Muscle of back (tissue), 3 donors: ENCODE measurements at regions not wholly inside any gene's neighbourhood (a gene's known extent, or its start where the extent isn't known, plus 50 kb on each side); places are given as distances from the start of the nearest gene placed in this dataset.

Experiments
- DNase-seq, 3 donors: peaks; one replicate each; pipeline versions ENCODE4 v3.0.0 to v3.0.0-alpha.2; 2013

- DNase-seq, result peak; percentile 76 to 91 (median 82)
These were observed 183.7 kb downstream of the SPATA18 start for GRCh38 chr4:52234561-52235440.

GRCh38 chr4:52235552-52236201, 184.6 kb downstream of the SPATA18 start:
- peak in 1 of 3 donors; percentile 60 for DNase-seq

GRCh38 chr4:52241916-52242315, 190.8 kb downstream of the SPATA18 start:
- DNase-seq, result no peak

GRCh38 chr4:52243367-52243766, 192.3 kb downstream of the SPATA18 start:
- no peak for DNase-seq

GRCh38 chr4:52244103-52244775, 193.1 kb downstream of the SPATA18 start:
- no peak for DNase-seq

GRCh38 chr4:52244848-52245247, 193.7 kb downstream of the SPATA18 start:
- peak in 2 of 3 donors; percentile 44 to 66 for DNase-seq

GRCh38 chr4:52246827-52247226, 195.7 kb downstream of the SPATA18 start:
- DNase-seq, result no peak

GRCh38 chr4:52247941-52248340, 196.8 kb downstream of the SPATA18 start:
- DNase-seq, result peak in 1 of 3 donors; percentile 48

GRCh38 chr4:52248820-52249219, 197.7 kb downstream of the SPATA18 start:
- DNase-seq, result no peak

GRCh38 chr4:52249581-52249980, 198.5 kb downstream of the SPATA18 start:
- DNase-seq, result no peak

- DNase-seq, result peak; percentile 91 to 96 (median 94)
These were observed 199.1 kb downstream of the SPATA18 start for GRCh38 chr4:52250154-52250553.

- DNase-seq, result no peak
These were observed 200.8 kb downstream of the SPATA18 start for GRCh38 chr4:52251864-52252263.

- no peak for DNase-seq
These were observed 201.9 kb downstream of the SPATA18 start for GRCh38 chr4:52253025-52253424.

GRCh38 chr4:52256522-52256921, 205.4 kb downstream of the SPATA18 start:
- DNase-seq, result no peak

- no peak for DNase-seq
These were observed 208.9 kb downstream of the SPATA18 start for GRCh38 chr4:52259978-52260377.

GRCh38 chr4:52260514-52261210, 209.6 kb downstream of the SPATA18 start:
- peak; percentile 64 to 93 (median 84) for DNase-seq

GRCh38 chr4:52263607-52264006, 212.5 kb downstream of the SPATA18 start:
- peak in 2 of 3 donors; percentile 30 to 65 for DNase-seq

GRCh38 chr4:52265781-52266525, 214.8 kb downstream of the SPATA18 start:
- peak in 1 of 3 donors; percentile 59 for DNase-seq

- DNase-seq, result peak; percentile 54 to 87 (median 83)
These were observed 215.5 kb downstream of the SPATA18 start for GRCh38 chr4:52266537-52267137.

GRCh38 chr4:52269761-52270160, 218.7 kb downstream of the SPATA18 start:
- no peak for DNase-seq

- DNase-seq, result no peak
These were observed 222.8 kb downstream of the SPATA18 start for GRCh38 chr4:52273885-52274284.
